K562 (cell line): ENCODE measurements at regions not wholly inside any gene's neighbourhood (a gene's known extent, or its start where the extent isn't known, plus 50 kb on each side); places are given as distances from the start of the nearest gene placed in this dataset.

Experiments used
- BACH1 ChIP-seq: fragments of 200-800 bp; sonication (Bioruptor generic); IDR thresholded peaks from 2 replicates; pipeline ENCODE4 v1.6.1; 2016; ENCODE audit warnings: missing genetic modification characterization, missing compliant biosample characterization
- CTCF ChIP-seq, 3 experiments: IDR thresholded peaks in 2 of 3; conservative IDR thresholded peaks in 1 of 3; 2 replicates each; pipeline ENCODE4 v1.5.1; 2011 to 2012; ENCODE audit warnings: low read length in 3 of 3, mild to moderate bottlenecking in 3 of 3, control low read depth in 2 of 3, improper control_type of control experiment in 1 of 3, inconsistent platforms in 1 of 3, low read depth in 1 of 3, mixed read lengths in 1 of 3, moderate library complexity in 1 of 3; ENCODE audit not compliant: insufficient read depth in 2 of 3
- MAX ChIP-seq: sonication (generic); formaldehyde crosslinking; IDR thresholded peaks from 2 replicates; pipeline ENCODE4 v1.9.0; 2022; ENCODE audit warnings: mild to moderate bottlenecking, missing genetic modification reagents
- PHF8 ChIP-seq: fragments of 200-600 bp; sonication (generic); IDR thresholded peaks from 2 replicates; pipeline ENCODE4 v1.6.1; 2012; ENCODE audit warnings: mixed run types, mild to moderate bottlenecking, inconsistent platforms, low read length, moderate library complexity, borderline replicate concordance
- TEAD4 ChIP-seq, 2 experiments: sonication (generic) in 1 of 2; formaldehyde crosslinking in 1 of 2; IDR thresholded peaks; 2 replicates each; pipeline versions ENCODE4 v1.6.1 to v1.8.0; 2012 to 2022; ENCODE audit warnings: borderline replicate concordance in 1 of 2, inconsistent platforms in 1 of 2, low read length in 1 of 2, mild to moderate bottlenecking in 1 of 2, missing genetic modification reagents in 1 of 2
- ZBTB33 ChIP-seq: sonication (generic); formaldehyde crosslinking; IDR thresholded peaks from 2 replicates; pipeline ENCODE4 v1.8.1; 2023; ENCODE audit warnings: mild to moderate bottlenecking, missing genetic modification reagents

GRCh38 chr4:27836523-27836922, 975.9 kb downstream of the STIM2 start:
- TF ChIP-seq BACH1 (tag) (no peak), ZBTB33 (no peak), PHF8 (no peak), CTCF (IDR thresholded peaks at IDR 0.05 in 2 of 3, conservative IDR thresholded peaks at IDR 0.05 in 1 of 3; ENCODE audit: insufficient read depth in 2 of 3, low read depth in 1 of 3, low read length in 3 of 3) (no peak), MAX (CRISPR knock-in tag) (no peak), TEAD4 (IDR thresholded peaks at IDR 0.05; ENCODE audit: low read length) (no peak), TEAD4 (CRISPR knock-in tag; IDR thresholded peaks at IDR 0.05; ENCODE audit: borderline replicate concordance) (no peak)
